ENCODE measurements at regions not wholly inside any gene's neighbourhood (a gene's known extent, or its start where the extent isn't known, plus 50 kb on each side); places are given as distances from the start of the nearest gene placed in this dataset.

DNA sequence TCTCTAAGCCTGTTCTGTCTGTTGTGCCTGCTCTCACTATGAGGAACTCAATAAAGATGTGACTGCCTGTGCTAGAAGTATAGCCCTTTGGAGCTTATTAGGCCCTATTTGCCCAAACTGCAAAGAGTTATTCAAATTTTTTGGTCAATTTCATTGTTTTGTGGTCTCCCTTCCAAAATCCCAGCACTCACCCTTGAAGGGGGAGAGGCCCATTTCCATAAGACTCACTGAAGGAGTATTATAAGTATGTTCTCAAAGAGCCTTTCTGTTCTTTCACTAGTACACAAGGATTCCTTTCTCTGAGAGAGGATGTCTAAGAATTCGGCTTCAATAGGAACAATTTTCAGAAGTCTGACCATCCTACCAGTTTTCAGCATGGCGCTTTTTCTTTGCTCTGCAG lies 641.9 kb upstream of the REG3G start:
- no peak for TF ChIP-seq CTCF (IDR thresholded peaks at IDR 0.05)

DNA sequence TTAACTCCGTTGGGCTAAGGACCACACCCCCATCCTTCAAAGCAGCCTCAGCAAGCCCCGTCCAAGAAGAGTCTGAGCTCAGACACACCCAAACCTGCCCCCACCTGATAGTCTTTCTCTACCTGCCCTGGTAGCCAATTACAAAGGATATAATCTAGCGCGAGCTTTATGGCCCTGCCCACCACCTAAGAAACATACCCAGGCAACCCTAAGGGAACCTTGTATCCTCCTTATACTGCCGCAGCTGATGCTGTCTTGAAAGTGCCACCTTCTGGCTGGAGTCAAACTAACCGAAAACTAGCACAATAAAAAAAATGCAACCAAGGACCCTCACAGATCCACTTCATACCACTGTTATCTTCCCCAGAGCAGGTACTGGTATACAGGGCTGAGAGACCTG lies 628.3 kb upstream of the REG3G start:
- TF ChIP-seq CTCF (IDR thresholded peaks at IDR 0.05), result no peak

DNA sequence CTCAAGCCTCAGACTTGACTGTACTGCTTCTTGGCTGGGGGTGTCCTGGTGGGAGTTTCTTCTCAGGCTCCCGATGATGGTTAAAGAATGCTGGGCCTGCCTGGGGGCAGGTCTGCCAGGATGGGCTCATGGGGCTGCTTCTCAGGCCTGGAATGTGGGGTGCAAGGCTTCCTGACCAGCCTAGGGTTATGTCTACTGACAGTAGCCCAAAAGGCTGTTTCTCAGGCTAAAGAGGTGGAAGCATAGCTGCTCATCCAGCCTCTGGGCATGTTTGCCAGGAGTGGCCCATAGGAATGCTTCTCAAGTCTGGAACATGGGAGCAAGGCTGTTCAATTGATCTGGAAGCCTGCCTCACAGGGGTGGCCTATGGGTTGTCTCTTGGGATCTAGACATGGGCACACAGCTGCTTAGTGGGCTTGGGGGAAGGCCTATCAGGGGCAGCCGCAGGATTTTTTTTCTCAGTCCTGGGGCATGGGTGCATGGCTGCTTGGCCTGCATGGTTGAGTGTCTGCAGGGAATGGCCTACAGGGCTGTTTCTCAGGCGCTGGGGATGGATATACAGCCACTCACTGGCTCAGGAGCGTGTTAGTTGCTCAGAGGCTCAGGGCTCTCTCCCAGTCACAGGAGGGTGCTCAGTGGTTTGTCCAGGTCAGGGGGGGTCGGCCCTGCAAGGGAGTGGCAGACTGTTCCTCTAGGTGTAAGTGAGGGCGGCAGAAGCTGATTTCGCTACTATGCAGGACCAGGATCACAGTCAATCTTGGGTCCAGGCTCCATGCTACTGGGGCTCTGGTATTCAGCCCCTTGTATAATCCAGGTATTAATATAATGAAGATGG lies 617.3 kb upstream of the REG3G start:
- no peak for TF ChIP-seq CTCF (IDR thresholded peaks at IDR 0.05)

DNA sequence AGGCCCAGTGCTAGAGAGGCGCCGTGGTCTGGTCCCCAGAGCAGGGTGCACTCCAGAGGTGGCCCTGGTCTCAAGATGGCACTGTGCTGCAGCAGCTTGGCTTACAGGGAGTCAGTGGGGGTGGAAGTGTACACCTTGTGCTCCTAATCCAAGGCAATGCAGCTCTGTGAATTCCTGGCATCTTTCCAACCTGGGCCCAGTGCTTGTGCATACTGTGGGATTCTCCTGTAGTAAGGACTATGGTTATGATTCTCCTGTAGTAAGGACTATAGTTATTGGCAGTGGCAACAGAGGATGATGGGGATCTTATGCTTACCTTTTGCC lies 616.7 kb upstream of the REG3G start:
- TF ChIP-seq CTCF (IDR thresholded peaks at IDR 0.05), result no peak

DNA sequence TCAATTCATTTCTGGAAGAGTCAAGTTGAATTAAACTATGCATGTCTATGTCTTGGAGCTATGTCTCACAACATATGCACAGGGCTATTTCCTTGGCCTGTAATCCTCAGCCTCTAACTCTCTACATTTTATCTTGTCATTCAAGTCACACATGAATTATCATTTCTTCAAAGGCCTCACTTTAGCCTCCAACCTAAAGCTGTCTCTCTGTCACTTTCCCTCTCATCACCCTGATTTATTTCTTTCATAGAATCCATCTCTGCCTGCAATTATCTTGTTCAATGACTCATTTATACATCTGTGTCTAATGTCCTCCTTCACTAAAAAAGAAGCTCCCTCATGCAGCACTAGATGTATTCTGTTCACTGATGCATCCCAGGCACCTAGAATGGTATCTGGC lies 614.2 kb upstream of the REG3G start:
- no peak for TF ChIP-seq CTCF (IDR thresholded peaks at IDR 0.05)

DNA sequence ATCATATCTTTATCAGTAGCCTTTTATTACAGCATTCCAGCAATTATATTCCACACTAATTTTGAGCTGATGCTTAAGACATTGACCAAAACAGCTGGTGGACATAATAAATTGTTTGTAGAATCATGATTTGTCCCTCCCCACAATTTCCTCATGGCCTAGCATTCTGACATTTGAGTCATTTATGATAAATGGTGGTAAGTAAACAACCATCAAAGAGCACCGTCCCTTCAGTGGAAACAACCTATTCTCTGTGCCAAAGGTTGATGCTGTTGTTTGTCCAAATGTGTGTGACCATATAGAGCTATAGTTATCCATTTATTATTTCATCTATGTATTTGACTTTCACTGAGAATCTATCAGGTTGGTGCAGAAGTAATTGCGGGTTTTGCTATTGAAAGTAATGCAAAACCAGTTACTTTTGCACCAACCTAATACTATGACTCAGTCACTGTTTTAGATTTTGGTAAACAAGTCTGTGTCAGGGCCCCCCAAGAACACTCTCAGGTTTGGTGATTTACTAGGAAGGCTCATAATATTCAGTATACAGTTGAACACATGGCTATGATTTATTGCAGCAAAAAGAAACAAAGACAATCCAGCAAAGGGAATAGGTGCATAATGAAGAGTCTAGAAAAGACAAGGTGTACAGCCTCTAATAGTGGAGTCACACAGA lies 608.7 kb upstream of the REG3G start:
- TF ChIP-seq CTCF (IDR thresholded peaks at IDR 0.05), result no peak

DNA sequence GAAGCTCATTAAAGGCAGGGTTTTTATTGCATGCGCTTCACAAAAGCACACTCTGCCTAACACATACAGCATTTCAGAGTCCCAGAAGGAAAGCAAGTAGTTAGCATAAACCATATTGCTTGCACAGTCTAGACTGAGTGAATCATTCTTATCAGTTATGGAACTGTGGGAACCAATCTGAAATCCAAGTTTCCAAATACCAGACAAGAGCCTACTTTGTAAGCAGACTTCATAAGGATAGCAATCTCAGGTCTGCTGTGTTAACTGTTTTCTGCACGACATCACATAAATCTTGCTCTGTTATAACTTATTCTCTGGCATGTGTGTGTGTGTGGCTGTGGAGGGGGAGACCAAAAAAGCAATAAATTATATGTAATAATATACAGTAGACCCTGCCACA lies 608.1 kb upstream of the REG3G start:
- TF ChIP-seq CTCF (IDR thresholded peaks at IDR 0.05), result no peak

Measured in LNCAP (cell line).